NCI-H2081 treated with DMSO at 0.1 percent for 48 hours (cell line): ENCODE measurements at regions not wholly inside any gene's neighbourhood (a gene's known extent, or its start where the extent isn't known, plus 50 kb on each side); places are given as distances from the start of the nearest gene placed in this dataset.

Experiments
- DNase-seq: peaks from one replicate; lab custom pipeline; 2025; lab: John Stamatoyannopoulos, UW

GRCh38 chr1:78797108-78797781 lies 147.6 kb downstream of the IFI44 start:
- no peak for DNase-seq

- no peak for DNase-seq
These were observed 150.3 kb downstream of the IFI44 start for GRCh38 chr1:78799926-78800325.

- DNase-seq, result no peak
These were observed 164.5 kb downstream of the IFI44 start for GRCh38 chr1:78814176-78814575.

GRCh38 chr1:78825561-78825960 lies 175.9 kb downstream of the IFI44 start:
- DNase-seq, result no peak

GRCh38 chr1:78829644-78830043 lies 176.9 kb downstream of the ADGRL4 start:
- no peak for DNase-seq

- no peak for DNase-seq
These were observed 176.2 kb downstream of the ADGRL4 start for GRCh38 chr1:78830321-78830720.

GRCh38 chr1:78831731-78832360 lies 174.7 kb downstream of the ADGRL4 start:
- DNase-seq, result no peak

GRCh38 chr1:78833491-78833890 lies 173.0 kb downstream of the ADGRL4 start:
- no peak for DNase-seq

- no peak for DNase-seq
These were observed 172.3 kb downstream of the ADGRL4 start for GRCh38 chr1:78834201-78834741.

GRCh38 chr1:78836726-78837125 lies 169.8 kb downstream of the ADGRL4 start:
- no peak for DNase-seq

GRCh38 chr1:78839704-78840277 lies 166.7 kb downstream of the ADGRL4 start:
- DNase-seq, result peak; percentile 39
